ENCODE measurements at regions not wholly inside any gene's neighbourhood (a gene's known extent, or its start where the extent isn't known, plus 50 kb on each side); places are given as distances from the start of the nearest gene placed in this dataset.

DNA sequence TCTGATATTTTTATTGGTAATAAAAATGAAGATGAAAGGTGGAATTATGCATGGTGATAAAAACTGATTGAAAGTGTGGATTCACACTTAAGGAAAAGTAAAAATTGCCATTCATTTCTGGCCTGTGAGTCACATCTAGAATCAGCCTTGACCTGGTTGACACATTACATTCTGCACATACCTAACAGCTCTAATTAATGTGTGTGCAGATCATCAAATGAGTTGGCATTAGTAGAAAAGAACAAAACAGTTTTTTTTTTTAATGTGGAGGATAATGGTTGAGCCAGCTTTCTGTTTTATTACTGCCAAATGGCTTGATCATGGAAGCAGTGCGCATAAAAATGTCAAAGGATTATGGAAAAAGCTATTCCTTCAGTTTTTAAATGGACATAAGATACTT is 142.6 kb upstream of the TMEM196 start:
- Histone ChIP-seq H3K9me2 (ENCODE audit: insufficient read depth) (no peaks in the 10 kb centered on the region), H4K20me1 (ENCODE audit: insufficient read depth) (no peaks in the 10 kb centered on the region), H3K79me2 (ENCODE audit: low read depth) (no peaks in the 10 kb centered on the region), H3K9me3 (ENCODE audit: insufficient read depth, low read depth) (peaks cover 12% of the 10 kb centered on the region; the same call in 1 of the 2 replicates), H3K4me2 (peak overlapping the region; percentile 39), H3K27ac (peak overlapping the region; percentile 45), H3K27me3 (ENCODE audit: insufficient read depth, low read depth) (no peaks in the 10 kb centered on the region), H2AFZ (no peak overlapping the region), H3K36me3 (ENCODE audit: low read depth) (no peaks in the 10 kb centered on the region), H3F3A (ENCODE audit: insufficient read depth, low read depth) (peaks cover 4% of the 10 kb centered on the region; the same call in 1 of the 2 replicates), H3K4me3 (no peak overlapping the region), H3K4me1 (replicated peaks; ENCODE audit: insufficient read depth) (peaks cover 17% of the 10 kb centered on the region)
- CTCF ChIA-PET, result interaction anchor here (0.6 kb wide), 1 partner anchor 202 kb away, joined by 4 read pairs; no protein-coding TSS in a partner anchor
- TF ChIP-seq EZH2 (IDR thresholded peaks at IDR 0.05; ENCODE audit: low read depth), result no peak
- TF ChIP-seq, protein P1, sequence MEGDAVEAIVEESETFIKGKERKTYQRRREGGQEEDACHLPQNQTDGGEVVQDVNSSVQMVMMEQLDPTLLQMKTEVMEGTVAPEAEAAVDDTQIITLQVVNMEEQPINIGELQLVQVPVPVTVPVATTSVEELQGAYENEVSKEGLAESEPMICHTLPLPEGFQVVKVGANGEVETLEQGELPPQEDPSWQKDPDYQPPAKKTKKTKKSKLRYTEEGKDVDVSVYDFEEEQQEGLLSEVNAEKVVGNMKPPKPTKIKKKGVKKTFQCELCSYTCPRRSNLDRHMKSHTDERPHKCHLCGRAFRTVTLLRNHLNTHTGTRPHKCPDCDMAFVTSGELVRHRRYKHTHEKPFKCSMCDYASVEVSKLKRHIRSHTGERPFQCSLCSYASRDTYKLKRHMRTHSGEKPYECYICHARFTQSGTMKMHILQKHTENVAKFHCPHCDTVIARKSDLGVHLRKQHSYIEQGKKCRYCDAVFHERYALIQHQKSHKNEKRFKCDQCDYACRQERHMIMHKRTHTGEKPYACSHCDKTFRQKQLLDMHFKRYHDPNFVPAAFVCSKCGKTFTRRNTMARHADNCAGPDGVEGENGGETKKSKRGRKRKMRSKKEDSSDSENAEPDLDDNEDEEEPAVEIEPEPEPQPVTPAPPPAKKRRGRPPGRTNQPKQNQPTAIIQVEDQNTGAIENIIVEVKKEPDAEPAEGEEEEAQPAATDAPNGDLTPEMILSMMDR (conservative IDR thresholded peaks at IDR 0.05), result no peak
- intact Hi-C loops (cut with micrococcal nuclease; ENCODE audit: unreplicated experiment), result loop anchor here (1.0 to 10.0 kb wide), 3 partner anchors 42 to 161 kb away; no protein-coding TSS in a partner anchor
- DNase-seq, result peak; percentile 10 to 78
- POLR2A ChIA-PET (ENCODE audit: unreplicated experiment), result no interaction called here
- BruUV-seq (replicated peaks), result no TSS peak

DNA sequence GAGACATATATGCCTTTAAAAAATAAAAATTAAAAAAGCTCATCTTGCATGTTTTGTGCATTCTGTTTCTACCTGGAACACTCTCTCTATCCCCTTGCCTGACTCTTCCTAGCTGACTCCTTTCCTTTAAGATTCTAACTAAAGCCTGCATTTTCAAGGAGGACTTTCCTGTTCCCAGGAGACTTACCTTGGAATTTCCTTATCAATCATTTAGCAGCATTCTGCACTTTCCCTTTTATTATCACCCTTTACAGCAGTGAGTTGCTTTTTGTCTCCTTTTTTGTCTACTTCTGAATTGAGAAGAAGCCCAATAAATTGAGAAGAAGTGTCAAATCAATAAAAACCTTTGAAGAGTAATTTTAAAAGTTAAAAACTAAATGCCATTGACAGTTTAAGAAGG is 142.2 kb upstream of the TMEM196 start:
- Histone ChIP-seq H3K79me2 (ENCODE audit: low read depth) (no peaks in the 10 kb centered on the region), H3K9me3 (ENCODE audit: insufficient read depth, low read depth) (peaks cover 11% of the 10 kb centered on the region; the same call in 1 of the 2 replicates), H3F3A (ENCODE audit: insufficient read depth, low read depth) (peaks cover 4% of the 10 kb centered on the region; the same call in 1 of the 2 replicates), H3K4me1 (replicated peaks; ENCODE audit: insufficient read depth) (peaks cover 17% of the 10 kb centered on the region), H3K27me3 (ENCODE audit: insufficient read depth, low read depth) (no peaks in the 10 kb centered on the region), H4K20me1 (ENCODE audit: insufficient read depth) (no peaks in the 10 kb centered on the region), H2AFZ (no peak overlapping the region), H3K4me3 (no peak overlapping the region), H3K36me3 (ENCODE audit: low read depth) (no peaks in the 10 kb centered on the region), H3K9me2 (ENCODE audit: insufficient read depth) (no peaks in the 10 kb centered on the region), H3K27ac (peak overlapping the region; percentile 45), H3K4me2 (peak overlapping the region; percentile 39)
- DNase-seq, result no peak
- BruUV-seq (replicated peaks), result no TSS peak
- TF ChIP-seq, protein P1 (conservative IDR thresholded peaks at IDR 0.05), result no peak
- no peak for TF ChIP-seq EZH2 (IDR thresholded peaks at IDR 0.05; ENCODE audit: low read depth)
- ChIA-PET POLR2A (ENCODE audit: unreplicated experiment) (no interaction called here), CTCF (no interaction called here)
- intact Hi-C loops (cut with micrococcal nuclease; ENCODE audit: unreplicated experiment), result loop anchor here (10.0 kb wide), 2 partner anchors 81 to 161 kb away; no protein-coding TSS in a partner anchor

DNA sequence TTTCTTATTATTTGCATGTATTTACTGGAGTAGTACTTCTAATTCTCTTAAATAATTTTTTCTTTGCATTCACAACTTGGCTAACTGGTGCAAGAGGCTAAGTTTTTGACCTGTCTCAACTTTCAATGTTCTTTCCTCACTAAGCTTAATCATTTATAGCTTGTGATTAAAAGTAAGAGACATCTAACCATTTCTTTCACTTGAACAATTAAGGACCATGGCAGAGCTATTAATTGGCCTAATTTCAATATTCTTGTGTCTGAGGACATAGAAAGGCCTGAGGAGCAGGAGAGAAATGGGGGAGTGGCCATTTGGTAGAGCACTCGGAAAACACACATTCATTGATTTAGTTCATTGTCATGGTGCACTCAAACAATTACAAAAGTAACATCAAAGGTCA is 141.4 kb upstream of the TMEM196 start:
- H3K27me3 ChIP-seq (ENCODE audit: insufficient read depth, low read depth), result no peaks in the 10 kb centered on the region
- H3K27ac ChIP-seq, result no peak overlapping the region
- no TSS peak for BruUV-seq (replicated peaks)
- H3K9me2 ChIP-seq (ENCODE audit: insufficient read depth), result no peaks in the 10 kb centered on the region
- no peak overlapping the region for H2AFZ ChIP-seq
- H3K4me1 ChIP-seq (replicated peaks; ENCODE audit: insufficient read depth), result peaks cover 17% of the 10 kb centered on the region
- DNase-seq, result no peak
- ChIA-PET CTCF (no interaction called here), POLR2A (ENCODE audit: unreplicated experiment) (interaction anchor here (0.7 kb wide), 1 partner anchor 136 kb away, joined by 8 read pairs; no protein-coding TSS in a partner anchor)
- intact Hi-C loops (cut with micrococcal nuclease; ENCODE audit: unreplicated experiment), result loop anchor here (10.0 kb wide), 2 partner anchors 80 to 160 kb away; no protein-coding TSS in a partner anchor
- no peaks in the 10 kb centered on the region for H3K79me2 ChIP-seq (ENCODE audit: low read depth)
- H3F3A ChIP-seq (ENCODE audit: insufficient read depth, low read depth), result peaks cover 4% of the 10 kb centered on the region; the same call in 1 of the 2 replicates
- H3K9me3 ChIP-seq (ENCODE audit: insufficient read depth, low read depth), result peaks cover 5% of the 10 kb centered on the region; the same call in 1 of the 2 replicates
- no peak overlapping the region for H3K4me2 ChIP-seq
- H3K4me3 ChIP-seq, result no peak overlapping the region
- no peaks in the 10 kb centered on the region for H3K36me3 ChIP-seq (ENCODE audit: low read depth)
- H4K20me1 ChIP-seq (ENCODE audit: insufficient read depth), result no peaks in the 10 kb centered on the region
- no peak for TF ChIP-seq EZH2 (IDR thresholded peaks at IDR 0.05; ENCODE audit: low read depth)
- TF ChIP-seq, protein P1 (conservative IDR thresholded peaks at IDR 0.05), result no peak
